Kidney (tissue), 13 donors: ENCODE measurements at regions not wholly inside any gene's neighbourhood (a gene's known extent, or its start where the extent isn't known, plus 50 kb on each side); places are given as distances from the start of the nearest gene placed in this dataset.

Source experiments
- DNase-seq, 5 donors: peaks; one replicate each; pipeline ENCODE4 v3.0.0-alpha.2; 2013 to 2020
- FAIRE-seq: peaks from 2 replicates; lab custom pipeline; 2012; peaks lifted over from hg19 to GRCh38; lab: Jason Lieb, UNC
- H3K27ac ChIP-seq, 2 donors: one replicate each; pipeline ENCODE4 v1.7.0; 2013; ENCODE audit warnings: low read depth in 2 of 2, low read length in 2 of 2, inconsistent platforms in 1 of 2
- H3K27me3 ChIP-seq: one replicate; pipeline ENCODE4 v1.7.1; 2013; ENCODE audit warnings: low read length, inconsistent platforms; ENCODE audit not compliant: control insufficient read depth, insufficient read depth
- H3K36me3 ChIP-seq, 3 donors: one replicate each; pipeline versions ENCODE4 v1.7.0 to v1.7.1; 2013; ENCODE audit warnings: low read length in 3 of 3, control low read depth in 1 of 3, inconsistent platforms in 1 of 3; ENCODE audit not compliant: insufficient read depth in 3 of 3, control insufficient read depth in 2 of 3
- H3K4me1 ChIP-seq, 3 donors: one replicate each; pipeline versions ENCODE4 v1.7.0 to v1.7.1; 2013; ENCODE audit warnings: low read length in 3 of 3, inconsistent platforms in 1 of 3, low read depth in 1 of 3; ENCODE audit not compliant: control insufficient read depth in 2 of 3, insufficient read depth in 2 of 3
- H3K4me3 ChIP-seq, 3 donors: one replicate each; pipeline versions ENCODE4 v1.7.0 to v1.8.1; 2013; ENCODE audit warnings: low read length in 3 of 3, control low read depth in 1 of 3, inconsistent platforms in 1 of 3
- H3K9ac ChIP-seq, 3 donors: one replicate each; pipeline versions ENCODE4 v1.7.0 to v1.7.1; 2013; ENCODE audit warnings: low read length in 3 of 3, control low read depth in 1 of 3, inconsistent platforms in 1 of 3
- H3K9me3 ChIP-seq, 3 donors: one replicate each; pipeline versions ENCODE4 v1.7.0 to v1.7.1; 2013; ENCODE audit warnings: low read length in 3 of 3, control low read depth in 1 of 3, inconsistent platforms in 1 of 3; ENCODE audit not compliant: control insufficient read depth in 2 of 3, insufficient read depth in 1 of 3
- intact Hi-C: fragments of 100-400 bp; cut with DNase I; formaldehyde crosslinking; loops from one replicate; pipeline ENCODE4 v1.11.1; 2022
- TF ChIP-seq, protein P1 (sequence below): IDR thresholded peaks from 3 replicates; pipeline ENCODE4 v1.5.1; 2012; ENCODE audit warnings: mild to moderate bottlenecking, moderate library complexity, borderline replicate concordance; ENCODE audit not compliant: insufficient read depth; ENCODE audit errors: extremely low read depth
- donor health status: control.
- donor health status: control.
- donor health status: control.
- donor health status: control.
- donor health status: control.
- donor health status: DM: yes; HTN: yes; CAD: no.
- donor health status: Normal renal cell carcinoma (clear cell type).

DNA sequence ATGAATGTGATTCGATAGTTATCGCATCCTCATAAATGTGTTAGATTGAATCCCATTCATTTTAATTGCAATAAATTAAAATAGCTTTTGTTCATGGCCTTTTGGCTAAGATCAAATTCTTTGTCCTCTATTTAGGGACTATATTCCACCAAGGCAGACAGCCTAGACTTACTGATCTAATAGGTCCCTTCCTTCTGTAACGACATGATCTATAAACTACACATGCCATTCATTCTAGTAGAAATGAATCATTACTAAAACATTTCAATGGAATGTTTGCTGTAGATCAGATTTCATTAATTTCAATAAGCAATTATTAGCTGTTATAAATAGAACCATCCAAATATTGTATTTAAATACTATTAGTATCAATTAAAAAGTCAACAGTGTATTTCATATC, 526.6 kb upstream of the KLHL1 start:
- Histone ChIP-seq H3K27me3 (no peaks in the 10 kb centered on the region), H3K27ac (no peak overlapping the region), H3K4me3 (no peak overlapping the region), H3K9me3 (no peaks in the 10 kb centered on the region), H3K4me1 (no peaks in the 10 kb centered on the region), H3K9ac (no peak overlapping the region), H3K36me3 (no peaks in the 10 kb centered on the region)
- FAIRE-seq (no peak), DNase-seq (no peak)
- TF ChIP-seq, protein P1, sequence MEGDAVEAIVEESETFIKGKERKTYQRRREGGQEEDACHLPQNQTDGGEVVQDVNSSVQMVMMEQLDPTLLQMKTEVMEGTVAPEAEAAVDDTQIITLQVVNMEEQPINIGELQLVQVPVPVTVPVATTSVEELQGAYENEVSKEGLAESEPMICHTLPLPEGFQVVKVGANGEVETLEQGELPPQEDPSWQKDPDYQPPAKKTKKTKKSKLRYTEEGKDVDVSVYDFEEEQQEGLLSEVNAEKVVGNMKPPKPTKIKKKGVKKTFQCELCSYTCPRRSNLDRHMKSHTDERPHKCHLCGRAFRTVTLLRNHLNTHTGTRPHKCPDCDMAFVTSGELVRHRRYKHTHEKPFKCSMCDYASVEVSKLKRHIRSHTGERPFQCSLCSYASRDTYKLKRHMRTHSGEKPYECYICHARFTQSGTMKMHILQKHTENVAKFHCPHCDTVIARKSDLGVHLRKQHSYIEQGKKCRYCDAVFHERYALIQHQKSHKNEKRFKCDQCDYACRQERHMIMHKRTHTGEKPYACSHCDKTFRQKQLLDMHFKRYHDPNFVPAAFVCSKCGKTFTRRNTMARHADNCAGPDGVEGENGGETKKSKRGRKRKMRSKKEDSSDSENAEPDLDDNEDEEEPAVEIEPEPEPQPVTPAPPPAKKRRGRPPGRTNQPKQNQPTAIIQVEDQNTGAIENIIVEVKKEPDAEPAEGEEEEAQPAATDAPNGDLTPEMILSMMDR: no peak
- intact Hi-C loops: no loop called here

DNA sequence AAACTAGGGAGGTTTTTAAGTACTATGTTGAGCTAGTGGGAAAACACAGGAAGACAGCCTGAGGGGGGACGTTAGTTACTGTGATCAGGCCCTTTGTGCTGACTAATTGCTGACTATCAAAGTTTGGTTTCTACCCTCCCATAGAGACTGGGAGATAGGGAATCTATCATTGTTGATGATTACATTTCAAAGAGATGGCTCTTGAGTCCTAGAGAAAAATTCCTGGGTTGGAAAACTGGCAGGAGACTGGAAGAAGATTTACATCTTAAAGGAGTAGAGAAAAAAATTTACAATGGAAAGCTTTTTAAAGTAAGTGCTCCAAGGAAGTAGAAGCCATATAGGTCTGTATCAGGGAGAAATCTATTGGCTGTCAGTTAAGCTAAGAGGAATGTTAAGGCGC, 522.0 kb upstream of the KLHL1 start:
- no peak for FAIRE-seq
- intact Hi-C loops: no loop called here
- Histone ChIP-seq H3K4me1 (no peaks in the 10 kb centered on the region), H3K27me3 (no peaks in the 10 kb centered on the region), H3K4me3 (no peak overlapping the region), H3K27ac (no peak overlapping the region), H3K36me3 (no peaks in the 10 kb centered on the region), H3K9ac (no peak overlapping the region), H3K9me3 (no peaks in the 10 kb centered on the region)
- TF ChIP-seq, protein P1: no peak
- no peak for DNase-seq

DNA sequence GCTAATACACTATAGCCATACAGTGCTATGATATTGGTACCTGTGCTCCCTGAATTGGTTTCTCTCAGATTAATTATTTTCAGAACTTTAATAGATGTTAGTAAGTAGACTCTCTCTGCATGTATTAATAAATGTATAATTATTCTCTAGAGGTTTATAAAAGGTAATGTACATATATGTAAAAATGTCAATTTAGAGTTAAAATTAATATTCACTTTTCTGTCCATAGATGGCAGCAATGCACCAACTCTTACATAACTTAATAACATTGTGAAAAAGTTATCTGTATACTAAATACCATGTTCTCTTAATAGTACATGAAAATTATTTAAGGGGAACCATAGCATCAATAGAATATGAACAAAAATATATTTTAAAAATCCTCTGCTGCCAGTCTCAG, 515.0 kb upstream of the KLHL1 start:
- Histone ChIP-seq H3K9me3 (no peaks in the 10 kb centered on the region), H3K36me3 (no peaks in the 10 kb centered on the region), H3K9ac (no peak overlapping the region), H3K4me3 (no peak overlapping the region), H3K4me1 (no peaks in the 10 kb centered on the region), H3K27ac (no peak overlapping the region), H3K27me3 (no peaks in the 10 kb centered on the region)
- TF ChIP-seq, protein P1: peak; percentile 28
- intact Hi-C loops: no loop called here
- FAIRE-seq: peak; percentile 83
- peak in 2 of 5 donors; percentile 12 to 28 for DNase-seq

DNA sequence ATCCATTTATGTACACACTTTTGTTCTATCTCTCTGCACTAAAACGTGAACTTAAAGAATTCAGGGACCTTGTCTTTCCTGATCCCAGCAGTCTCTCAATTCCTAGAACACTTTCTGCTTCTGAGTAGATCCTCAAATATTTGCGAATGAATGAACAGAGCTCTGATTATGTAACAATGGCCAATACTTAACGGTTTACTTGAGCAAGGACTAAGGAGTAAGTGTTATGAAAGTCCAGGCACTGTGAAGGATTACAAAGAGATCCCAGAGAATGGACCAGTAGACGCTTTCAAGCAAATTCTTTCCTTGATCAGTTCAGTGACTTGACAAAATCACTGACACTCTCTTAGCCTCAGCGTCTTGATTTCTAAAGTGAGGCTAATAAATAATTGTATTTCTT, 514.5 kb upstream of the KLHL1 start:
- no peaks in the 10 kb centered on the region for H3K27me3 ChIP-seq
- FAIRE-seq: no peak
- H3K27ac ChIP-seq: no peak overlapping the region
- DNase-seq: no peak
- TF ChIP-seq, protein P1: no peak
- no peaks in the 10 kb centered on the region for H3K36me3 ChIP-seq
- no peak overlapping the region for H3K4me3 ChIP-seq
- no peaks in the 10 kb centered on the region for H3K9me3 ChIP-seq
- no peak overlapping the region for H3K9ac ChIP-seq
- intact Hi-C loops: no loop called here
- no peaks in the 10 kb centered on the region for H3K4me1 ChIP-seq
